ENCODE measurements at regions not wholly inside any gene's neighbourhood (a gene's known extent, or its start where the extent isn't known, plus 50 kb on each side); places are given as distances from the start of the nearest gene placed in this dataset.
A peak's percentile ranks its signal among the peaks of the same experiment; 100 is the strongest.

DNA sequence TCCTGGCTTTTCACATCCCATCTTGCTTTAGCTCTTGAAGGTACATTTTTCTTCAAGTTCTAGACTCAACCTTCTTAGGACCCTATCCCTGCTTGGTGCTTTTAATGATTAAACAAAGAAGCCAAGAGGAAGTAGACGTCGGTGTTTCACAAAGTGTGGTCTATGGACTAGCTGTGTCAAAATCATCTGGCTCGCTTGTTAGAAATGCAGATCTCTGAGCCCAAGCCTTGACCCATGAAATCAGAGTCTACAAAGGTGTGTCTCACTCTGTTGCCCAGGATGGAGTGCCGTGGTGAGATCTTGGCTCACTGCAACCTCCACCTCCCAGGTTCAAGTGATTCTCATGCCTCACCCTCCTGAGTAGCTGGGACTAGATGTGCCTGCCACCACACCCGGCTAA lies 295.5 kb upstream of the KAZN start:
- H3K4me1 Mint-ChIP-seq (ENCODE audit: low read depth), result peaks cover 2% of the 10 kb centered on the region
- no peaks in the 10 kb centered on the region for H3K9me3 Mint-ChIP-seq
- H3K27ac Mint-ChIP-seq, result no peak overlapping the region
- no peaks in the 10 kb centered on the region for H3K36me3 Mint-ChIP-seq (ENCODE audit: low read depth)
- no peak overlapping the region for H3K4me3 Mint-ChIP-seq
- no peaks in the 10 kb centered on the region for H3K27me3 Mint-ChIP-seq (ENCODE audit: low read depth)

DNA sequence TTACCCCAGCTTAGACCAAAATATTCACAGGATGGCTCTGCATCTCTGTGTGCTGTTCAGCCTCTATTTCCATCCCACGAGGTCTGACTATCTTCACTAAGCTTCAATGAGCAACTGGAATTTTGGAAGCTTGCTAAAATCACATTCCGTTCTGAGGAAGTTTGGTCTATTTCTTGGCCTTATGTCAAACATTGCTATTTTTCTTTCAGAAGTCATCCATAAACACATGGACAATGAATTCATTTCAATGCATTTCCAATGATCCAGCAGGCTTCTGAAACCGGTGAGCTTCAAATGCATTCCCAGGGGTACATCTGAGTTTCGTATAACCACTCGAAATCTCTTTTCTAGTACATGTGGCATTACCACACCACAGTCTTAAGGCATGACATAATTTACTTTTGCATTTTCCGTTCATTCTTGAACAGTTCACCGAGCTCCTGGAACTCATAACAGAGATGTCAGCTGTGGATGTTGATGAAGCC lies 294.1 kb upstream of the KAZN start:
- H3K27ac Mint-ChIP-seq, result no peak overlapping the region
- no peak overlapping the region for H3K4me3 Mint-ChIP-seq
- no peaks in the 10 kb centered on the region for H3K36me3 Mint-ChIP-seq (ENCODE audit: low read depth)
- H3K9me3 Mint-ChIP-seq, result no peaks in the 10 kb centered on the region
- H3K4me1 Mint-ChIP-seq (ENCODE audit: low read depth), result peaks cover 2% of the 10 kb centered on the region
- no peaks in the 10 kb centered on the region for H3K27me3 Mint-ChIP-seq (ENCODE audit: low read depth)

DNA sequence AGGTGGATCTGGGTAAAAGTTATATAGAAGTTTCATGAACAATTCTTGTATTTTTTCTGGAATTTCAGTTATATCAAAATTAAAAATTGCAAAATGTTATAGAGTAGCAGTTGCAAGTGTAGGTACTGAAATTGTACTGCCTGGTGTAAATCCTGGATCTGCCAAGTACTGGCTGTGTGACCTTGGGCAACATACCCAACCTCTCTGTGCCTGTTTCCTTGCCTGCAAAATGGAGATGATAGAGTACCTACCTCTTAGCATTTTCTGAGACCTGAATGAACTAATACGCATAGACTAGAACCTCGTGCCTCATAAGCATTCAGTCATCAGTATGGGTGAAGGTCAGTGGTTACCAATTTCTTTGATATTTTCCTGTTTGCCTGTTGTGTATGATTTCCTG lies 290.0 kb upstream of the KAZN start:
- no peaks in the 10 kb centered on the region for H3K27me3 Mint-ChIP-seq (ENCODE audit: low read depth)
- no peaks in the 10 kb centered on the region for H3K9me3 Mint-ChIP-seq
- H3K4me3 Mint-ChIP-seq, result no peak overlapping the region
- peaks cover 2% of the 10 kb centered on the region for H3K4me1 Mint-ChIP-seq (ENCODE audit: low read depth)
- H3K27ac Mint-ChIP-seq, result no peak overlapping the region
- H3K36me3 Mint-ChIP-seq (ENCODE audit: low read depth), result no peaks in the 10 kb centered on the region

DNA sequence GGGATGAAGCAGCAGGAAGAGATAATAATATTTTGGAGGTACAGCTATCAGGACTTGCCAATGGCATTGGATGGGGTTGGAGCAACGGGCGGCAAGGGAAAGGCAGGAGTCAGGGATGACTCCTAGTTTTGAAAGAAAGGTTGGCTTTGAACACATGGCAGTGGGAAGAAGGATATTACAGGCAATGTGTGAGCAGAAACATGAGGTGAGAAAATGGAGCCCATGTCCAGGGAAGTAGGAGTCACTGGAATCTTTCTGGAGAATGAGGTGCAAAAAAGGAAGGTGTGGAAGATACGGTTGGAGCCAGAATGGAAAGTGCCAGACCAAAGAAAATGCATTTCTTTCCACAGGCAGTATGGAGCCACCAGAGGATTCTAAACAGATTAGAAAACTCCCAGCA lies 288.5 kb upstream of the KAZN start:
- Mint-ChIP-seq H3K36me3 (ENCODE audit: low read depth) (no peaks in the 10 kb centered on the region), H3K27me3 (ENCODE audit: low read depth) (no peaks in the 10 kb centered on the region), H3K4me1 (ENCODE audit: low read depth) (peaks cover 2% of the 10 kb centered on the region), H3K9me3 (no peaks in the 10 kb centered on the region), H3K27ac (no peak overlapping the region), H3K4me3 (no peak overlapping the region)

DNA sequence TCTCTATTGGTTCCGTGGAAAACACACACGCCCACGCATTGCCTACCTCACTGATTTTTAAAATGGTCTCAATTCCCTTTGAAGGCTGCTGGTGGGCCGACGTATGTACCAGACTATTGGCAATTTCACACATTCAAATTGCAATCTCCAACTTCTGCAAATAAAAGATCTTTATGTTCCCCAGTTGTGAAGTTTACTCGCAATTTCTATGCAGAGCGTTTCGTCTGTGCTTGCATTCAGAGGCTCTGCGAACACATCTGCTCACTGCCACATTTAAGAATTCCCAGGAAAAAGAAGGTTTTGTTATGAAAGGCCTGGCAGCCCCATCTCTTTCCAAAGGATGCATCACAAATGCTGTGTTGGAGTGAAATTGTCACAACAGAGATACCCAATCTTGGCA lies 288.0 kb upstream of the KAZN start:
- H3K27me3 Mint-ChIP-seq (ENCODE audit: low read depth), result no peaks in the 10 kb centered on the region
- no peaks in the 10 kb centered on the region for H3K9me3 Mint-ChIP-seq
- H3K36me3 Mint-ChIP-seq (ENCODE audit: low read depth), result no peaks in the 10 kb centered on the region
- no peak overlapping the region for H3K27ac Mint-ChIP-seq
- peaks cover 2% of the 10 kb centered on the region for H3K4me1 Mint-ChIP-seq (ENCODE audit: low read depth)
- H3K4me3 Mint-ChIP-seq, result no peak overlapping the region

DNA sequence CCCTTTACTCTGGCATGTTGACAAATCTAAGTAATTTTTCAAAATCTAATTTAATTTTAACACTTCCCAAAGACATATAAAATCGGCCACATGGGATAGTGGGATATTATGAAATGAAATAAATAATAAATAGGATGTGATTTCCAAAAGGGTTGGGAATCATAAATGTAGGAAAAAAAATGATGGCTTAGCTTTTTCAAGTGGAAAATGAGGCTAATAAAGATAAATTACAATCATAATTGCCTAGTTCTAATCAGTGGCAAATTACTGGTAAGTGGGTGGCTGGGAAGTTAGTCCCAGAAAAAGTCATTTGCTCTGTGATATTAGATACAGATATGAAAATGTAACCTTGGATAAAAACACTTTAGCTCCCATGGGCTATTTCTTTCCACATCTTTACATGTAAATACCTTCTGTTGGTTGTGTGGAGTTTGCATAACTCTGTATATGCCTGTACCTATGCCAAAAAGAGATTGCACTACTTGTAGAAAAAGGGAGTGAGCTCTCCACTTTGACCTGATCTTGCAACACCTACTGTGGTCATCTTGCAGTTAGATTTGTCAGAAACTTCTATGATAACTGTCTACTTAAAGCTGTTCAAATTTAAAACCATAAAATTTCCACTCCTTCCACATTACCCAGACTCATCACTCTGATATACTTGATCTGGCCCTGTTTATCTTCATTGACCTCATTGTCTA lies 284.6 kb upstream of the KAZN start:
- no peaks in the 10 kb centered on the region for H3K9me3 Mint-ChIP-seq
- H3K4me1 Mint-ChIP-seq (ENCODE audit: low read depth), result no peaks in the 10 kb centered on the region
- peaks cover 10% of the 10 kb centered on the region for H3K27me3 Mint-ChIP-seq (ENCODE audit: low read depth)
- no peak overlapping the region for H3K27ac Mint-ChIP-seq
- no peak overlapping the region for H3K4me3 Mint-ChIP-seq
- H3K36me3 Mint-ChIP-seq (ENCODE audit: low read depth), result no peaks in the 10 kb centered on the region

DNA sequence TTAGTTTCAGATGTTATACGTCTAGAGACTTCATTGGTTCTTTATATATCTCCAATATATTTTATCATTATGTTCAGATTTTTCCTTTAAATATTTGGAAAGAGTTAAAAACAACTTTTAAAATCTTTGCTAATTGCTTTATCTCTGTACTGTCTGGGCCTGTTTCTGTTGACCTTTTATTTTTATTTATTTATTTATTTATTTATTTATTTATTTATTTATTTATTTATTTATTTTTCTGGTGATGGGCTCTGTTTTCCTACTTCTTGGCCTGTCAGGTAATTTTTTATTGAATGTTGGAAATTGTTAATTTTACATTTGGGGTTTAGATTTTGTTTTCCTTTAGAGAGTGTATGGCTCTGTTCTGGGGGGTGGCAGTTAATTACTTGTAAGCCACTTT lies 279.7 kb upstream of the KAZN start:
- peaks cover 10% of the 10 kb centered on the region for H3K27me3 Mint-ChIP-seq (ENCODE audit: low read depth)
- no peaks in the 10 kb centered on the region for H3K36me3 Mint-ChIP-seq (ENCODE audit: low read depth)
- peaks cover 15% of the 10 kb centered on the region for H3K9me3 Mint-ChIP-seq

DNA sequence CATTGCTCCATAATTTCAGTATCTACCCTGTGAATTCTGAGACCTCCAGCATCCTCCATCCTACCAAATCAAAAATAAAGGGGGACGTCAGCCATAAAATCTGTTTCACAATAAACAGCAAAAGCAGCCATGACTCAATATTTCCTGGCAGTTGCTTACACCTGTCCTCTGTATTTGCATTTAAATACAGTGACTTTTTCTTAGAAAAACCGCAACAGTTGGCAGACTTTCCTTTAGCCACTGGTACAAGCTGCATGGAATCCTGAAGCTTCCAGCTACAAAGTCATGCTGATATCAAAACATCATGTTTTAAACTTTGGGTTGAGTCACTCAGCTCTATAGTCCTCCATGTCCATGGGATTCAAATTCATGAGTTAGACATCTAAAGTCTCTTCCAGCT lies 278.0 kb upstream of the KAZN start:
- Mint-ChIP-seq H3K4me1 (ENCODE audit: low read depth) (peaks cover 4% of the 10 kb centered on the region), H3K9me3 (peaks cover 18% of the 10 kb centered on the region), H3K4me3 (peak overlapping the region; percentile 12), H3K27me3 (ENCODE audit: low read depth) (peaks cover 10% of the 10 kb centered on the region), H3K27ac (no peak overlapping the region), H3K36me3 (ENCODE audit: low read depth) (no peaks in the 10 kb centered on the region)

More for the DNA sequence above, 279.7 kb upstream of the KAZN start:
- Mint-ChIP-seq H3K4me3 (no peak overlapping the region), H3K27ac (no peak overlapping the region), H3K4me1 (ENCODE audit: low read depth) (peaks cover 4% of the 10 kb centered on the region)

DNA sequence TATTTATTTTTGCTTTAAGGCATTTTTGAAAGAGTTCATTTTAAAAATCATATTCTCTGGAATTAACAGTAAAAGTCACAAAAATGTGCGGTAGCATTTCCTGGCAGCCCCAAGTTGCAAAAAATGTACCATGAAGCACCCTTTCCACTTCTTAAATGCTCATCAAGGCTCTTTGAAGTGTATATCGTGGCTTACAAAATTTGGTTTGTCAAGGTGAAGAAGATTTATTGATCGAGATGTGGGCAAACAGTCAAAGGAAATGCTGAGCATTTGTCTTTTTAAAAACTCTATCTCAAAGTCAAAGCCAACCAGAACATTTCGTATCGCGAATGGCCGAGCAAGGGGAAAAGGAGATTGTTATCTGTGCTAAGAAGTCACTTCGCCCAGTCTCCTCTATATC lies 277.5 kb upstream of the KAZN start:
- peak overlapping the region; percentile 23 for H3K27ac Mint-ChIP-seq
- no peaks in the 10 kb centered on the region for H3K36me3 Mint-ChIP-seq (ENCODE audit: low read depth)
- peaks cover 18% of the 10 kb centered on the region for H3K9me3 Mint-ChIP-seq
- H3K4me1 Mint-ChIP-seq (ENCODE audit: low read depth), result peaks cover 4% of the 10 kb centered on the region
- H3K4me3 Mint-ChIP-seq, result no peak overlapping the region
- H3K27me3 Mint-ChIP-seq (ENCODE audit: low read depth), result peaks cover 10% of the 10 kb centered on the region

DNA sequence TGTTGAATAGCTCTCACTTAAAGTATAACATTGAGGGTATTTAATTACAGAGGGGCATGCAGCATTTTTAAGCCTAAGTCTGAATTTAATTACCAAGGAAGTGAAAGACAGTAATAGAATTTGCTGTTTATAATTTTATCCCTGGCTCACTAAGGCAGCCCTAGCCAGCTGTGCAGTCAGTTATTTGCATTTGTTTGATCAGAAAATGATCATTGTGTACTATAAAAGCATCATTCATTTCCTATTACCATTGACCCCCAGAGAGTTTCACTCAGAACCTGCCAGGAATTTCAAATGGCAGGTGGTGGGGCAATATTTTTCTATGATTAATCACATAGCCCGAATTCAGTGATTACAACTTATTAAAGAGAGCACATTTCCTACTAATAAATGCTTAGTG lies 277.1 kb upstream of the KAZN start:
- Mint-ChIP-seq H3K36me3 (ENCODE audit: low read depth) (no peaks in the 10 kb centered on the region), H3K27ac (no peak overlapping the region), H3K4me3 (no peak overlapping the region), H3K4me1 (ENCODE audit: low read depth) (peaks cover 4% of the 10 kb centered on the region), H3K9me3 (peaks cover 18% of the 10 kb centered on the region), H3K27me3 (ENCODE audit: low read depth) (peaks cover 10% of the 10 kb centered on the region)

DNA sequence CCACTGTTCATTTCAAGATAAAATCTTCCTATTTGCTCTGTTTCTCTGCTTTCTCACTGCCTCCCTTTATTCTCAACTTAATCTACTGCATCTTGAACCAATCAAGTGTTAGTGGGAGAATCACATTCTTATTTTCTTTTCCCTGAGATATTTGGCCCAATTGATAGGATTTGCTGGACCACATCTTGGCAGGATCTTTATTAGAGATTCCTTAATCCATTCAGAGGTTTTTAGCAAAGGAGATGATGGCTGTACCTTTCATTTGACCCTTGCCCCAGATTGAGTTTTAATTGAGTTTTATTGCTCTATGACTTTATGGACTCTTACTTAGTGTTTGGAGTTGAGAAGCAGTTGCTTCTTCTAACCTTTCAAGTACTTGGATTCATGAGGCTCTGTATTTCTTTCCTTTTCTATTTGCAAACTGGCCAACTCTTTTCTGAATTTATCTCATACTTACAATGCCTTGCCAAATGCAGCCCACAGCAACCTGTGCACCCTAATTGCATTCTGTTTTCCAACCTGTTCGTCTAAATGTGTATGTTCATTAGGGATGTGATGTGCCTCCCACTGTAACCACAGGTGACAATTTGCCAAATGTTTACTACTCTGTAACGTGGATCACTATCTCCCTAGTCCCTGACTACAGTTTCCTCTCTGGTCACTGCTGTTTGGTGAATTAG lies 274.8 kb upstream of the KAZN start:
- Mint-ChIP-seq H3K4me1 (ENCODE audit: low read depth) (peaks cover 4% of the 10 kb centered on the region), H3K36me3 (ENCODE audit: low read depth) (no peaks in the 10 kb centered on the region), H3K27me3 (ENCODE audit: low read depth) (no peaks in the 10 kb centered on the region), H3K4me3 (no peak overlapping the region), H3K9me3 (peaks cover 18% of the 10 kb centered on the region), H3K27ac (no peak overlapping the region)

DNA sequence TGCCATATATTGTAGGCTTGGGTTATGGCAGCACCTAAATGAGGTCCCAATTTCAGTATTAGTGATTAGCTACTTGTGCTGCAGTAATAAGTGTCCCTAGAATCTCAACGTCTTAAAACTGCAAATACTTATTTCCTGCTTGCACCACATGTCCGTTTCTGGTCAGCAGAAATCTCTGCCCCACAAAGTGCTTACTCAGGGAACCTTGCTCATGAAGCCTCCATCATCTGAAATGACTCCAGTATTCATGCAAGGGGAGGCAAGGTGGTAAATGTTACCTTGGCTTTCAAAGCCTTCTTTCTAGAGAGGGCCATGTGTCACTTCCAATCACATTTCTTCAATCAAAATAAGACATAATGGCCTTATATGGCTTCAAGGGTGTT lies 274.2 kb upstream of the KAZN start:
- H3K36me3 Mint-ChIP-seq (ENCODE audit: low read depth), result no peaks in the 10 kb centered on the region
- no peak overlapping the region for H3K27ac Mint-ChIP-seq
- H3K9me3 Mint-ChIP-seq, result peaks cover 18% of the 10 kb centered on the region
- H3K4me3 Mint-ChIP-seq, result no peak overlapping the region
- H3K27me3 Mint-ChIP-seq (ENCODE audit: low read depth), result no peaks in the 10 kb centered on the region
- peaks cover 4% of the 10 kb centered on the region for H3K4me1 Mint-ChIP-seq (ENCODE audit: low read depth)

DNA sequence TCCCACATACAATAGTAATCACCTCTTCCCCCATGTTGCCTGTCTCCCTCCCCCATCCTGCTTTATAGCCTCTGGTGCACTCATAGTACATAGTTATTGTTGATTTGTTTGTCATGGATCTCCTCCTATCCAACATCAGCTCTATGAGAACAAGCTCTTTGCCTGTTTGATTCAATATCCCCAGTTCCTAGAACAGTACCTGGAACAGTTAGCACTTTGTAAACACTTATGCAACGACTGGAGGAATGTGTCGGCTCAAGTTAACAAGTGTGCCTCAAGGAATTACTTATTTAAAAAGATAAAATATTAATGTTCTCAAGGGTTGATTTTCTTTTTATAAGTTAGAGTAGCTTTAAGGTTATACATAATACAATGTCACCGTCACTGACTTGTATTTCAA lies 271.6 kb upstream of the KAZN start:
- Mint-ChIP-seq H3K4me3 (no peak overlapping the region), H3K9me3 (peaks cover 21% of the 10 kb centered on the region), H3K27me3 (ENCODE audit: low read depth) (no peaks in the 10 kb centered on the region), H3K4me1 (ENCODE audit: low read depth) (no peaks in the 10 kb centered on the region), H3K27ac (no peak overlapping the region), H3K36me3 (ENCODE audit: low read depth) (no peaks in the 10 kb centered on the region)

DNA sequence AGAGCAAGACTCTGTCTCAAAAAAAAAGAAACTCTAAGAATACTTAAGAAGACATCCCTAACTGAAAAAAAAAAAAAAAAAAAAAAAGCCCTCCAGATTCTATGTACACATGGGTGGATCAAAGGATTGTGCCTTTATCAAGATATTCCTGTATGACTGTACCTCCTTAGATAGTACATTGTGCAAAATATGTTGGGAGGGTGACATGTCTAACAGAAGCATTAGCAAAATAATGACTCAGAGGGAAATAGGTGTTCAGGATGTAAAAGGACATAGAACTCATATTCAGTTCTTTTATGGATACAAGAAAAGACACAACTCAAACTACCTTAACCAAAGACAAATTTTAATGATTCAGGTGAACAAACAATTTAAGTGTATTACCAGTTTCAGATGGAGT lies 269.8 kb upstream of the KAZN start:
- H3K4me3 Mint-ChIP-seq, result no peak overlapping the region
- no peaks in the 10 kb centered on the region for H3K27me3 Mint-ChIP-seq (ENCODE audit: low read depth)
- no peak overlapping the region for H3K27ac Mint-ChIP-seq
- H3K36me3 Mint-ChIP-seq (ENCODE audit: low read depth), result no peaks in the 10 kb centered on the region
- peaks cover 13% of the 10 kb centered on the region for H3K9me3 Mint-ChIP-seq
- peaks cover 3% of the 10 kb centered on the region for H3K4me1 Mint-ChIP-seq (ENCODE audit: low read depth)

DNA sequence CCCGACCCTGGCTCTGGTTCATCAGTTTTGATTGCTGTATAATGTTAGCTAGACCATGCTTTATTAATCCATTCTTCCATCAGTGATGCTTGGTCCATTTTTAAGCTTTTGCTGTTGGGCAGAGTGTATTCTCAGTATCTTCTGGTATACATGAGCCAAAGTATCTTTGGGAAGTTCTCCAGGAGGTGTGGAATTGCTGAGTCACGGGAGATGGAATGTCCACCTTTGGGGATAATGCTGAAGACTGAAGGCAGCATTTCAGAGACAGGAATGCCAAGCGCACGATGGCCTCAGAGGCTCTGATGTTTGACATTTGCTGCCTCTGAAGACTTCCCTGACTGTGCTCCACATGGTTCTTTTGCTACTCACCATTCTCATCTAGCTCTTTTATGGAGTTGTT lies 266.3 kb upstream of the KAZN start:
- Mint-ChIP-seq H3K4me1 (ENCODE audit: low read depth) (peaks cover 5% of the 10 kb centered on the region), H3K36me3 (ENCODE audit: low read depth) (no peaks in the 10 kb centered on the region), H3K27me3 (ENCODE audit: low read depth) (no peaks in the 10 kb centered on the region), H3K9me3 (peaks cover 12% of the 10 kb centered on the region), H3K4me3 (no peak overlapping the region), H3K27ac (no peak overlapping the region)
